IMR-90 (cell line): ENCODE measurements at regions not wholly inside any gene's neighbourhood (a gene's known extent, or its start where the extent isn't known, plus 50 kb on each side); places are given as distances from the start of the nearest gene placed in this dataset.
"Not testable (repeated sequence)": the region's sequence is repeated elsewhere in the genome, so short reads cannot be mapped to it uniquely, and the experiment has no call there.

Experiments
- ATAC-seq: fragments of 200-7000 bp; cut with Tn5 transposase; 2 replicates; pipeline ENCODE4 v1.9.1; 2020; ENCODE audit warnings: low read depth, mild to moderate bottlenecking, moderate library complexity
- BruUV-seq: library from RNA; stranded (reverse); fragments of 400-500 nt; replicated peaks from 2 replicates; lab custom pipeline; 2021; lab: Mats Ljungman, UMichigan
- CTCF ChIA-PET: fragments of 300-600 bp; formaldehyde crosslinking; extraction: SDS; loops from one replicate; lab custom pipeline; 2021; ENCODE audit warnings: antibody characterized with exemption; lab: Yijun Ruan, JAX
- POLR2A ChIA-PET: fragments of 300-600 bp; sonication (Branson Sonifier 250); formaldehyde crosslinking; loops from one replicate; lab custom pipeline; 2022; ENCODE audit warnings: antibody characterized with exemption; ENCODE audit not compliant: unreplicated experiment; lab: Charles Lee
- DNase-seq: peaks from one replicate; pipeline ENCODE4 v3.0.0; 2013
- H2AFZ ChIP-seq: replicated peaks from 2 replicates; pipeline ENCODE3; 2013; ENCODE audit warnings: low read length, mild to moderate bottlenecking; ENCODE audit not compliant: poor library complexity
- H2AK5ac ChIP-seq: 2 replicates; pipeline ENCODE4 v1.6.1; 2013; ENCODE audit warnings: low read depth, low read length, inconsistent platforms
- H2AK9ac ChIP-seq: replicated peaks from 2 replicates; pipeline ENCODE3; 2013; ENCODE audit warnings: mild to moderate bottlenecking, low read depth, low read length, moderate library complexity; ENCODE audit not compliant: poor library complexity
- H2BK120ac ChIP-seq: 2 replicates; pipeline ENCODE4 v1.6.1; 2013; ENCODE audit warnings: low read depth, low read length, inconsistent platforms
- H2BK15ac ChIP-seq: 3 replicates; pipeline ENCODE4 v1.6.1; 2013; ENCODE audit warnings: low read depth, low read length, inconsistent platforms
- H2BK20ac ChIP-seq: 2 replicates; pipeline ENCODE4 v1.6.1; 2013; ENCODE audit warnings: low read depth, mild to moderate bottlenecking, inconsistent platforms, low read length, moderate library complexity
- H2BK5ac ChIP-seq: 2 replicates; pipeline ENCODE4 v1.6.1; 2013; ENCODE audit warnings: mild to moderate bottlenecking, low read depth, low read length, inconsistent platforms; ENCODE audit not compliant: poor library complexity, severe bottlenecking
- H3K14ac ChIP-seq: replicated peaks from 2 replicates; pipeline ENCODE4 v1.6.1; 2013; ENCODE audit warnings: low read depth, low read length, inconsistent platforms
- H3K18ac ChIP-seq: 2 replicates; pipeline ENCODE4 v1.6.1; 2013; ENCODE audit warnings: low read depth, low read length, control low read depth
- H3K23ac ChIP-seq: 2 replicates; pipeline ENCODE4 v1.6.1; 2013; ENCODE audit warnings: low read depth, low read length, inconsistent platforms
- H3K27ac ChIP-seq: 2 replicates; pipeline ENCODE4 v1.5.1; 2013; ENCODE audit warnings: mild to moderate bottlenecking, control low read depth, low read length; ENCODE audit not compliant: insufficient read depth
- H3K27me3 ChIP-seq: 2 replicates; pipeline ENCODE4 v1.6.1; 2013; ENCODE audit warnings: low read length; ENCODE audit not compliant: control insufficient read depth, insufficient read depth
- H3K36me3 ChIP-seq: 2 replicates; pipeline ENCODE4 v1.6.1; 2013; ENCODE audit warnings: low read length, mixed read lengths; ENCODE audit not compliant: control insufficient read depth, insufficient read depth
- H3K4ac ChIP-seq: 2 replicates; pipeline ENCODE4 v1.6.1; 2013; ENCODE audit warnings: low read depth, low read length, inconsistent platforms
- H3K4me1 ChIP-seq: 2 replicates; pipeline ENCODE4 v1.6.1; 2013; ENCODE audit warnings: low read length, mixed read lengths; ENCODE audit not compliant: control insufficient read depth, insufficient read depth
- H3K4me2 ChIP-seq: 2 replicates; pipeline ENCODE4 v1.6.1; 2013; ENCODE audit warnings: low read depth, mild to moderate bottlenecking, control low read depth, low read length, moderate library complexity
- H3K4me3 ChIP-seq: 2 replicates; pipeline ENCODE4 v1.5.1; 2013; ENCODE audit warnings: low read depth, mild to moderate bottlenecking, control low read depth, low read length, moderate library complexity; ENCODE audit not compliant: insufficient read depth
- H3K56ac ChIP-seq: 2 replicates; pipeline ENCODE4 v1.6.1; 2013; ENCODE audit warnings: low read length, inconsistent platforms; ENCODE audit not compliant: insufficient read depth; ENCODE audit errors: extremely low read depth
- H3K79me1 ChIP-seq, 2 experiments: 2 replicates each; pipeline ENCODE4 v1.6.1; 2013; ENCODE audit warnings: low read length in 2 of 2, inconsistent platforms in 1 of 2, low read depth in 1 of 2
- H3K9ac ChIP-seq: 2 replicates; pipeline ENCODE4 v1.6.1; 2013; ENCODE audit warnings: low read depth, low read length, control low read depth
- H3K9me1 ChIP-seq: 2 replicates; pipeline ENCODE4 v1.6.1; 2013; ENCODE audit warnings: low read length, inconsistent platforms; ENCODE audit not compliant: insufficient read depth
- H3K9me3 ChIP-seq: 2 replicates; pipeline ENCODE4 v1.6.1; 2013; ENCODE audit warnings: low read length; ENCODE audit not compliant: control insufficient read depth, insufficient read depth
- H4K20me1 ChIP-seq: 2 replicates; pipeline ENCODE4 v1.6.1; 2013; ENCODE audit warnings: low read length, inconsistent platforms; ENCODE audit not compliant: insufficient read depth
- H4K5ac ChIP-seq: 2 replicates; pipeline ENCODE4 v1.6.1; 2013; ENCODE audit warnings: mild to moderate bottlenecking, low read depth, low read length, control low read depth
- H4K8ac ChIP-seq, 2 experiments: 2 replicates each; pipeline ENCODE4 v1.6.1; 2013; ENCODE audit warnings: low read depth in 2 of 2, low read length in 2 of 2, control low read depth in 1 of 2, inconsistent platforms in 1 of 2
- H4K91ac ChIP-seq: 2 replicates; pipeline ENCODE4 v1.6.1; 2013; ENCODE audit warnings: low read depth, low read length, inconsistent platforms; ENCODE audit not compliant: insufficient read depth
- WGBS, 2 experiments: methylation state at CpG; one replicate each; pipeline versions ENCODE4 v1.1.5 to v1.1.7; 2013; ENCODE audit warnings: missing lambda C conversion rate in 2 of 2; ENCODE audit not compliant: insufficient read length in 1 of 2; ENCODE audit errors: extremely low coverage in 2 of 2; 5-methylcytosine and 5-hydroxymethylcytosine counted together
- dilution Hi-C: fragments of 300-500 bp; cut with HindIII; formaldehyde crosslinking; loops from one replicate; pipeline ENCODE4 v1.14.3; 2018; ENCODE audit warnings: low sequenced_read_pairs; ENCODE audit not compliant: unreplicated experiment
- in situ Hi-C: fragments of 300-500 bp; cut with MboI; formaldehyde crosslinking; loops from 3 replicates; pipeline ENCODE4 v1.14.3; 2019; ENCODE audit warnings: low sequenced_read_pairs, inconsistent platforms, mixed read lengths
- intact Hi-C: fragments of 100-400 bp; cut with micrococcal nuclease; formaldehyde crosslinking; loops from 2 replicates; pipeline ENCODE4 v1.10.0; 2022

- no CpG with 5 or more reads among the region's 9 CpGs for WGBS, 2 experiments
- H2BK5ac ChIP-seq, dilution Hi-C loops, H3K27ac ChIP-seq, BruUV-seq, H2BK15ac ChIP-seq, ATAC-seq, H4K20me1 ChIP-seq, H3K9me1 ChIP-seq, H4K8ac ChIP-seq, H3K9ac ChIP-seq, H3K4me1 ChIP-seq, H3K36me3 ChIP-seq, H4K91ac ChIP-seq, H3K23ac ChIP-seq, DNase-seq, in situ Hi-C loops, H3K56ac ChIP-seq, intact Hi-C loops, H3K4me3 ChIP-seq, H3K79me1 ChIP-seq, H3K18ac ChIP-seq, H3K4me2 ChIP-seq, H3K14ac ChIP-seq, H2AK9ac ChIP-seq, H3K9me3 ChIP-seq, H2AK5ac ChIP-seq, H2AFZ ChIP-seq, H4K5ac ChIP-seq, H2BK120ac ChIP-seq, H3K27me3 ChIP-seq, H2BK20ac ChIP-seq, H3K4ac ChIP-seq, POLR2A ChIA-PET: not testable (repeated sequence)
- CTCF ChIA-PET: interaction anchor here (0.5 kb wide), 1 partner anchor 403 kb away, joined by 3 read pairs; no protein-coding TSS in a partner anchor
These were observed 93.1 kb upstream of the CCZ1B start for GRCh38 chr7:6919169-6919568.

DNA sequence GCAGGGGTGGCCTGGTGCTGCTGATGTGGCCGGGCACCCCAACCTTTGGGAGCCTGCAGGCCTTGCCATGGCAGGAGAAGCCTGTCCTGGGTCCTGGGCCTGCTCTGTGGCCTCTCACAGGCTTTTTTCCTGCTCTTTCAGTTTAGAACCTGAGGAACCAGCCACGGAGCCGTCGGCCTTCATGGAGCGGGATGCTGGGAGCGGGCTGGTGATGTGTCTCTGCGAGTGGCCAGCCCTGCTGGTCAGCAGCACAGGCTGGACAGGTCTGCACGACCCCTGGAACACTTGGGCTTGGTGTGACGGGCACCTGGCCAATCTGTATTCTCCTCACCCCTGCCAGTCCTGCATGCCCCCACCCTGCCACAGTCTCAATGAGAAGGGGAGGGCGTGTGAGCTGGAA lies 98.4 kb upstream of the CCZ1B start:
- H2BK20ac ChIP-seq, H2BK5ac ChIP-seq, H4K5ac ChIP-seq, H3K79me1 ChIP-seq, H3K14ac ChIP-seq, H2BK120ac ChIP-seq, H3K27ac ChIP-seq, H2BK15ac ChIP-seq, H3K18ac ChIP-seq, ATAC-seq, DNase-seq, H4K8ac ChIP-seq, POLR2A ChIA-PET, H3K4ac ChIP-seq, BruUV-seq, H3K23ac ChIP-seq, H3K36me3 ChIP-seq, H3K27me3 ChIP-seq, H3K9ac ChIP-seq, H2AFZ ChIP-seq, H3K9me3 ChIP-seq, CTCF ChIA-PET, H3K4me2 ChIP-seq, in situ Hi-C loops, intact Hi-C loops, H4K91ac ChIP-seq, H3K4me1 ChIP-seq, H3K4me3 ChIP-seq, dilution Hi-C loops, H2AK5ac ChIP-seq, H2AK9ac ChIP-seq, H4K20me1 ChIP-seq, H3K9me1 ChIP-seq, H3K56ac ChIP-seq: not testable (repeated sequence)
- WGBS, 2 experiments: 91% methylated on average over 5 of the region's 10 CpGs; no CpG with 5 or more reads in 1 of the 2 experiments
